GM21723 (cell line): ENCODE measurements at regions not wholly inside any gene's neighbourhood (a gene's known extent, or its start where the extent isn't known, plus 50 kb on each side); places are given as distances from the start of the nearest gene placed in this dataset.
"Not testable (repeated sequence)": the region's sequence is repeated elsewhere in the genome, so short reads cannot be mapped to it uniquely, and the experiment has no call there.

Experiments
- ATAC-seq: cut with Tn5 transposase; IDR thresholded peaks from one replicate; pipeline ENCODE4 v1.9.1; 2021; ENCODE audit warnings: mild to moderate bottlenecking, moderate library complexity; ENCODE audit not compliant: unreplicated experiment

GRCh38 chr5:51651889-51652288, 268.6 kb downstream of the ISL1 start:
- ATAC-seq, result no peak

- no peak for ATAC-seq
Observed at GRCh38 chr5:51652980-51653379, 269.7 kb downstream of the ISL1 start.

GRCh38 chr5:51657340-51658240, 274.3 kb downstream of the ISL1 start:
- ATAC-seq, result no peak

- no peak for ATAC-seq
Observed at GRCh38 chr5:51661646-51662265, 278.5 kb downstream of the ISL1 start.

- no peak for ATAC-seq
Observed at GRCh38 chr5:51664491-51665250, 281.4 kb downstream of the ISL1 start.

GRCh38 chr5:51665251-51665593, 282.0 kb downstream of the ISL1 start:
- ATAC-seq, result no peak

- no peak for ATAC-seq
Observed at GRCh38 chr5:51669095-51669494, 285.8 kb downstream of the ISL1 start.

- ATAC-seq, result no peak
Observed at GRCh38 chr5:51678330-51678729, 295.1 kb downstream of the ISL1 start.

GRCh38 chr5:51679286-51679685, 296.0 kb downstream of the ISL1 start:
- no peak for ATAC-seq

GRCh38 chr5:51684794-51685355, 301.6 kb downstream of the ISL1 start:
- ATAC-seq, result no peak

GRCh38 chr5:51685419-51685818, 302.2 kb downstream of the ISL1 start:
- ATAC-seq, result no peak

- ATAC-seq, result no peak
Observed at GRCh38 chr5:51686622-51687021, 303.4 kb downstream of the ISL1 start.

GRCh38 chr5:51691538-51692079, 308.4 kb downstream of the ISL1 start:
- ATAC-seq, result no peak

- no peak for ATAC-seq
Observed at GRCh38 chr5:51694826-51695225, 311.6 kb downstream of the ISL1 start.

GRCh38 chr5:51696122-51696521, 312.9 kb downstream of the ISL1 start:
- no peak for ATAC-seq

GRCh38 chr5:51702046-51702445, 318.8 kb downstream of the ISL1 start:
- ATAC-seq, result not testable (repeated sequence)

GRCh38 chr5:51712201-51712600, 329.0 kb downstream of the ISL1 start:
- ATAC-seq, result no peak

GRCh38 chr5:51715445-51715844, 332.2 kb downstream of the ISL1 start:
- ATAC-seq, result not testable (repeated sequence)

- no peak for ATAC-seq
Observed at GRCh38 chr5:51731421-51732029, 348.3 kb downstream of the ISL1 start.

- ATAC-seq, result no peak
Observed at GRCh38 chr5:51732304-51732703, 349.1 kb downstream of the ISL1 start.

GRCh38 chr5:51734677-51735076, 351.4 kb downstream of the ISL1 start:
- no peak for ATAC-seq
